ENCODE measurements at regions not wholly inside any gene's neighbourhood (a gene's known extent, or its start where the extent isn't known, plus 50 kb on each side); places are given as distances from the start of the nearest gene placed in this dataset.

- TF ChIP-seq CTCF (IDR thresholded peaks at IDR 0.05) (no peak), POLR2A (IDR thresholded peaks at IDR 0.05) (no peak)
- intact Hi-C loops (cut with DNase I), result no loop called here
- peaks cover 0 to 56% (median 0%) of the 10 kb centered on the region in 3 donors for H3K9me3 ChIP-seq
- H3K4me1 ChIP-seq, result no peaks in the 10 kb centered on the region
- no peak overlapping the region for H3K4me3 ChIP-seq
- no peak for DNase-seq
- H3K36me3 ChIP-seq (replicated peaks in 1 of 2; ENCODE audit: insufficient read depth in 1 of 2, low read depth in 2 of 2), result no peaks in the 10 kb centered on the region
- 83 to 90% methylated on average over 8 of the region's 8 CpGs for WGBS, 2 donors
- ATAC-seq, result no peak
- H3K27me3 ChIP-seq, result no peaks in the 10 kb centered on the region
- H3K27ac ChIP-seq, result no peak overlapping the region
Observed at GRCh38 chr19:27767234-27767633, 1445.7 kb downstream of the UQCRFS1 start.

- peaks cover 0 to 54% (median 0%) of the 10 kb centered on the region in 3 donors for H3K9me3 ChIP-seq
- WGBS, 2 donors, result 84% methylated on average over 9 to 12 of the region's 12 CpGs
Observed at GRCh38 chr19:27765912-27766725, 1446.8 kb downstream of the UQCRFS1 start.

GRCh38 chr19:27765397-27765796 is 1447.6 kb downstream of the UQCRFS1 start:
- peaks cover 0 to 54% (median 0%) of the 10 kb centered on the region in 3 donors for H3K9me3 ChIP-seq
- no peak for DNase-seq
- no peak overlapping the region for H3K27ac ChIP-seq
- intact Hi-C loops (cut with DNase I), result no loop called here
- no peak for ATAC-seq
- 78 to 84% methylated on average over 7 of the region's 7 CpGs for WGBS, 2 donors
- TF ChIP-seq POLR2A (IDR thresholded peaks at IDR 0.05) (no peak), CTCF (IDR thresholded peaks at IDR 0.05) (no peak)
- H3K4me3 ChIP-seq, result no peak overlapping the region
- H3K27me3 ChIP-seq, result no peaks in the 10 kb centered on the region
- no peaks in the 10 kb centered on the region for H3K4me1 ChIP-seq
- no peaks in the 10 kb centered on the region for H3K36me3 ChIP-seq (replicated peaks in 1 of 2; ENCODE audit: insufficient read depth in 1 of 2, low read depth in 2 of 2)

More at GRCh38 chr19:27765912-27766725, 1446.8 kb downstream of the UQCRFS1 start:
- ATAC-seq, result no peak
- TF ChIP-seq POLR2A (IDR thresholded peaks at IDR 0.05) (no peak), CTCF (IDR thresholded peaks at IDR 0.05) (no peak)
- H3K27me3 ChIP-seq, result no peaks in the 10 kb centered on the region
- no peaks in the 10 kb centered on the region for H3K36me3 ChIP-seq (replicated peaks in 1 of 2; ENCODE audit: insufficient read depth in 1 of 2, low read depth in 2 of 2)
- intact Hi-C loops (cut with DNase I), result no loop called here
- no peak for DNase-seq
- H3K4me1 ChIP-seq, result no peaks in the 10 kb centered on the region
- no peak overlapping the region for H3K27ac ChIP-seq
- no peak overlapping the region for H3K4me3 ChIP-seq

GRCh38 chr19:27764186-27764804 is 1448.7 kb downstream of the UQCRFS1 start:
- Histone ChIP-seq H3K27ac (no peak overlapping the region), H3K27me3 (no peaks in the 10 kb centered on the region), H3K9me3 (peaks cover 0 to 55% (median 0%) of the 10 kb centered on the region in 3 donors), H3K4me1 (no peaks in the 10 kb centered on the region), H3K4me3 (no peak overlapping the region), H3K36me3 (replicated peaks in 1 of 2; ENCODE audit: insufficient read depth in 1 of 2, low read depth in 2 of 2) (no peaks in the 10 kb centered on the region)
- ATAC-seq, result no peak
- 88 to 96% methylated on average over 5 of the region's 5 CpGs for WGBS, 2 donors
- intact Hi-C loops (cut with DNase I), result no loop called here
- TF ChIP-seq POLR2A (IDR thresholded peaks at IDR 0.05) (no peak), CTCF (IDR thresholded peaks at IDR 0.05) (no peak)
- no peak for DNase-seq
